SK-N-MC (cell line): ENCODE measurements at regions not wholly inside any gene's neighbourhood (a gene's known extent, or its start where the extent isn't known, plus 50 kb on each side); places are given as distances from the start of the nearest gene placed in this dataset.

Experiments
- EZH2 ChIP-seq: fragments of 200-600 bp; sonication (generic); IDR thresholded peaks from one replicate; pipeline ENCODE4 v1.6.1; 2017; ENCODE audit warnings: antibody characterized with exemption
- FOXP2 ChIP-seq: optimal IDR thresholded peaks from 2 replicates; pipeline ENCODE3; 2011; ENCODE audit warnings: mild to moderate bottlenecking, moderate library complexity; ENCODE audit not compliant: insufficient read depth; ENCODE audit errors: extremely low read length, control extremely low read depth
- POLR2AphosphoS5 ChIP-seq: IDR thresholded peaks from 2 replicates; pipeline ENCODE4 v1.6.1; 2012; ENCODE audit warnings: mild to moderate bottlenecking, low read depth, low read length, borderline replicate concordance

DNA sequence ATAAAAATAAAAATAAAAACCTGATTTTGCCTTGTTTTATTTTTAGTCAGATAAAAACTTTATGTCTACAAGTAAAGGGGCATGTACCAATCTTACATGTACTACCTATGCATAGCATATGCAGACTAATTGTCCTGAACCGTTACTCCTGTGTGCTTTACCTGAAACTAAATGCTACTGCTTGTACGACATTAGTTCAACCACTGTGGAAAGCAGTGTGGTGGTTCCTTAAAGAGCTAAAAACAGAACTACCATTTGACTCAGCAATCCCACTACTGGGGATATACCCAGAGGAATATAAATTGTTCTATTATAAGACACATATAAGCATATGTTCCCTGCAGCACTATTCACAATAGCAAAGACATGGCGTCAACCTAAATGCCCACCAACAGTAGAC is 426.0 kb upstream of the PMFBP1 start:
- TF ChIP-seq EZH2 (no peak), POLR2AphosphoS5 (no peak), FOXP2 (no peak)
